LNCAP (cell line): ENCODE measurements at regions not wholly inside any gene's neighbourhood (a gene's known extent, or its start where the extent isn't known, plus 50 kb on each side); places are given as distances from the start of the nearest gene placed in this dataset.

Experiments
- CTCF ChIP-seq: fragments of 450-650 bp; IDR thresholded peaks from 2 replicates; pipeline ENCODE4 v1.5.1; 2017; ENCODE audit warnings: mild to moderate bottlenecking

DNA sequence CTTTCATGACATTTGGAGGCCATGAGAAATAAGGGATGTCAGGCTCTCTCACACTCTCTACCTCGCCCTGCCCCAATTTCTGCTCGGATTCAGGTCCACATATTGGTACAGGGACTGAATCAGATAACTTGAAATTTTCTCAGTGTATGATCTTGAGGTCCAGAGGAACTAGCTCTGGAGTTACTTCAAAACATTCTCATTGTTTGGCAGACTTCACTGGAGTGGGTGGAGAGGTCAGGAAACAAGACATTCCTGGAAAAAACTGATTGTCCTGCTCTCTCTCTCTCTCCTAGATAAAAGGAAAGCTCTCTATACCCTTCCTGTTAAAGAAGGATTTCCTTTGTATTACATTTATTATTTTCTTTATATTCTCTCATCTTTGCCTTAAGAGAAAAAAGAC lies 428.1 kb upstream of the DACH1 start:
- no peak for TF ChIP-seq CTCF

DNA sequence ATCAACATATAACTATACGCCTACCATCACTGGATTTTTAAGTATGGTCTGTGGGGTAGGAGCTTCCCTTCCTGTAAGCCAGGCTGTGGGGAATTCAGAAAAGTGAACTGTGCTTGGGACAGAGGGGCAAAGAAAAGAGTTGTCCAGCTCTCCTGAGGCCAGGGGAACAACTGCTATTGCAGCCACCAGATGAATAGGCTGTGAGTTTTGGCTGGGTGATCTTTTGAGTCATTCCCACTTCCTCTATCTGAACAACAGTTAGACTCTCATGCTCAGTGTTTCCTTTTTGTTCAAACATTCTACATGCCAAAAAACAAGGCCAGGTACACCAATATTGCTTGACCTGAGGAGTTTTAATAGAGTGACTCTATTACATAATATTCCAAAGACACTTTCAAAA lies 426.2 kb upstream of the DACH1 start:
- TF ChIP-seq CTCF, result no peak

- no peak for TF ChIP-seq CTCF
These were observed 424.1 kb upstream of the DACH1 start for GRCh38 chr13:72290962-72291681.

GRCh38 chr13:72286421-72286820 lies 419.4 kb upstream of the DACH1 start:
- no peak for TF ChIP-seq CTCF

DNA sequence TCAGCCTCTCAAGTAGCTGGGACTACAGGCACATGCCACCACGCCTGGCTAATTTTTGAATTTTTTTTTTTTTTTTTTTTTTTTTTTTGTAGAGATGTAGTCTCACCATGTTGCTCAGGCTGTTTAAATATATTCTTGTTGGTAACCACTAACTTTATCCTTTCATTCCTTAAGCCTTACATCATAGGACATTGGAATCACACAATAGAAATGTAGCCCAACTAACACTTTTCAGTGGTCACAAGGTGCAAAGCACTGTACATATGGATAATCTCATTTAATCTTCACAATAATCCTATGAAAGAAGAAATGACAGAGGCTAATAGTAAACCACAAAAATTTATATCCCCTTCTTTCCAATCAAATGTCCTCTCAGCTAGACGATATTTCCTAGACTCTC lies 417.8 kb upstream of the DACH1 start:
- TF ChIP-seq CTCF, result no peak

DNA sequence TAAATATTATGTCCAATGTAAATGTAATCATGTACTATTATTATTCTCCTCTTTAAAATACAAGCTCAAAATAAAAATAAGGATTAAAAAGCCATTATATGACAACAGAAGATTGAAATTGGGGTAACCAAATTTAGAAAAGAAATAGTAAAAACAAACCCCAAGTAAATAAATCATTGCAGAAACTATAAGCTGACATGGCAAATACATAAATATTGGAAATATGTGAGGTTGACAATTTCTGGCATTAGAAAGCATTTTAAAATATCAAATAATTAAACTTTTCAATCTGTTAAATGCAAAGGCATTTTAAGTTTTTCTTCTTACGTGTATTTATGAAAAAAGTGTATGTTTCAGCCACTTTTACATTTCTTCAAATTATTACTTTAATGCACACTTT lies 394.7 kb upstream of the DACH1 start:
- no peak for TF ChIP-seq CTCF

DNA sequence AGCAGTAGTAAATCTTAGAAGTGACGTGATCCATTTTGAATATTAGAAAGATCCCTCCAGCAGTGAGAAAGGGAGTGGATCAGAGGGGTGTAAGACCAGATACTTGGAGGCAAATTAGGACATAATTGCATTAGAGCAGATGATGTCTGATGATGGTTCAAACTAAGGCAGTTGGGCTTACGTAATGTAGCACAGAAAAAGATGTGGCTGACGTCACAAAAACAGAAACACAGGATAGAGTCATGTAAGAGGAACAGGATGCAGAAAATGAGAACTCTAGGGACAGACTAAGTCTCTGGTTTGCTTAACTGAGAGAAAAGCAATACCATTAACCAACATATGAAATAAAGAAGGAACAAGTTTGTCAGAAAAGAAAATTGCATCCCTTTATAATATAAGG lies 392.5 kb upstream of the DACH1 start:
- TF ChIP-seq CTCF, result no peak
